ENCODE measurements at regions not wholly inside any gene's neighbourhood (a gene's known extent, or its start where the extent isn't known, plus 50 kb on each side); places are given as distances from the start of the nearest gene placed in this dataset.

GRCh38 chr3:72447059-72447946 is 400.9 kb downstream of the SHQ1 start:
- Mint-ChIP-seq H3K9me3 (no peaks in the 10 kb centered on the region), H3K36me3 (no peaks in the 10 kb centered on the region), H3K27ac (peak overlapping the region; percentile 62 to 92), H3K4me1 (peaks cover 40 to 42% of the 10 kb centered on the region in 2 donors), H3K4me3 (peak overlapping the region; percentile 80), H3K27me3 (ENCODE audit: low read depth in 2 of 2) (peaks cover 18 to 28% of the 10 kb centered on the region in 2 donors)
- H3K4me3 ChIP-seq (ENCODE audit: low read length): peak overlapping the region; percentile 66
- ATAC-seq: peak; percentile 94 to 99 (median 97)
- H3K27me3 ChIP-seq (ENCODE audit: control insufficient read depth, insufficient read depth, low read length): no peaks in the 10 kb centered on the region
- H3K9me3 ChIP-seq (ENCODE audit: control insufficient read depth, insufficient read depth, low read length): no peaks in the 10 kb centered on the region
- WGBS (ENCODE audit: insufficient coverage): 15% methylated on average over 96 of the region's 97 CpGs
- peak; percentile 97 for DNase-seq
- peak overlapping the region; percentile 28 for H3K27ac ChIP-seq (ENCODE audit: low read length)
- H3K4me1 ChIP-seq (ENCODE audit: control insufficient read depth, insufficient read depth, low read length): peaks cover 12% of the 10 kb centered on the region
- H3K36me3 ChIP-seq (ENCODE audit: control insufficient read depth, insufficient read depth, low read length): no peaks in the 10 kb centered on the region
- intact Hi-C loops (cut with micrococcal nuclease): loop anchor here (5.0 to 10.0 kb wide), 3 partner anchors 70 to 723 kb away; partner anchors contain the start of genes EIF4E3 and PPP4R2
- no peak for TF ChIP-seq CTCF (IDR thresholded peaks at IDR 0.05)

- no peaks in the 10 kb centered on the region for H3K36me3 Mint-ChIP-seq
- DNase-seq: peak; percentile 61 to 68
- peaks cover 13 to 19% of the 10 kb centered on the region in 2 donors for H3K27me3 Mint-ChIP-seq (ENCODE audit: low read depth in 2 of 2)
- Histone ChIP-seq H3K27ac (ENCODE audit: low read length) (peak within 1 kb of the TSS; percentile 60), H3K27me3 (ENCODE audit: control insufficient read depth, insufficient read depth, low read length) (no peaks in the 10 kb centered on the region), H3K4me3 (ENCODE audit: low read length) (peak within 1 kb of the TSS; percentile 66), H3K4me1 (ENCODE audit: control insufficient read depth, insufficient read depth, low read length) (peaks cover 12% of the 10 kb centered on the region), H3K36me3 (ENCODE audit: control insufficient read depth, insufficient read depth, low read length) (no peaks in the 10 kb centered on the region), H3K9me3 (ENCODE audit: control insufficient read depth, insufficient read depth, low read length) (no peaks in the 10 kb centered on the region)
- peak within 1 kb of the TSS; percentile 89 for H3K4me3 Mint-ChIP-seq
- no peak for TF ChIP-seq CTCF (IDR thresholded peaks at IDR 0.05)
- peaks cover 41 to 47% of the 10 kb centered on the region in 2 donors for H3K4me1 Mint-ChIP-seq
- peak; percentile 15 to 25 (median 17) for ATAC-seq
- intact Hi-C loops (cut with micrococcal nuclease): loop anchor here (5.0 to 10.0 kb wide), 3 partner anchors 69 to 722 kb away; partner anchors contain the start of genes EIF4E3 and PPP4R2
- H3K9me3 Mint-ChIP-seq: no peaks in the 10 kb centered on the region
- H3K27ac Mint-ChIP-seq: peak within 1 kb of the TSS; percentile 91 to 92
- WGBS (ENCODE audit: insufficient coverage): 1% methylated on average over 46 of the region's 49 CpGs
Measured at GRCh38 chr3:72446218-72447058, 401.8 kb downstream of the SHQ1 start, which contains the start of gene RYBP. RYBP (minus strand) TSS chr3:72446621.

GRCh38 chr3:72445827-72446217 is 402.4 kb downstream of the SHQ1 start:
- H3K4me1 ChIP-seq (ENCODE audit: control insufficient read depth, insufficient read depth, low read length): peaks cover 12% of the 10 kb centered on the region
- TF ChIP-seq CTCF (IDR thresholded peaks at IDR 0.05): no peak
- 9% methylated on average over 4 of the region's 4 CpGs for WGBS (ENCODE audit: insufficient coverage)
- H3K9me3 ChIP-seq (ENCODE audit: control insufficient read depth, insufficient read depth, low read length): no peaks in the 10 kb centered on the region
- Mint-ChIP-seq H3K27ac (peak overlapping the region; percentile 91 to 92), H3K27me3 (ENCODE audit: low read depth in 2 of 2) (peaks cover 7 to 13% of the 10 kb centered on the region in 2 donors), H3K36me3 (no peaks in the 10 kb centered on the region), H3K9me3 (no peaks in the 10 kb centered on the region), H3K4me3 (peak overlapping the region; percentile 89), H3K4me1 (peaks cover 47 to 53% of the 10 kb centered on the region in 2 donors)
- no peaks in the 10 kb centered on the region for H3K36me3 ChIP-seq (ENCODE audit: control insufficient read depth, insufficient read depth, low read length)
- DNase-seq (peak in 1 of 2 donors; percentile 20), ATAC-seq (no peak)
- peak overlapping the region; percentile 66 for H3K4me3 ChIP-seq (ENCODE audit: low read length)
- H3K27me3 ChIP-seq (ENCODE audit: control insufficient read depth, insufficient read depth, low read length): no peaks in the 10 kb centered on the region
- intact Hi-C loops (cut with micrococcal nuclease): loop anchor here (5.0 to 10.0 kb wide), 3 partner anchors 69 to 721 kb away; partner anchors contain the start of genes EIF4E3 and PPP4R2
- no peak overlapping the region for H3K27ac ChIP-seq (ENCODE audit: low read length)
